ENCODE measurements at regions not wholly inside any gene's neighbourhood (a gene's known extent, or its start where the extent isn't known, plus 50 kb on each side); places are given as distances from the start of the nearest gene placed in this dataset.

DNA sequence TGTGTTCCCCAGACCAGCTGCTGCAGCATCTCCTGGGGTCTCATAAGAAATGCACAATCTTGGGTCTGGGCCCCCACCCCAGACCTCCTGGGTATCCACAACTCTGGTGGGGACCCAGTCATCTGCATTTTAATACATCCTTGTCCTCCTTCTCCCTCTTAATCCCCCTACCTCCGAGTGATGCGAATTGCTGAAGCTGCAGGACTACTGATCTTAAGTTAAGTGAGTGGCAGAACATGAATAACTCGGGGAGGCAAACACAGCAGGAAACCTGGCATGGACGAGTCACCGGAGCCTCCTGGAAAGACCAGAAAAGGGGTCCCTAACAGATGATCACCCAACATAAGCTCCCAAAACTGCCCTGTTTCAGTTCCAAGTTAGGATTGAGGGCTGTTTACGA is 283.2 kb upstream of the MGAT5 start (continued):
- no peak for TF ChIP-seq FOS (IDR thresholded peaks at IDR 0.05; ENCODE audit: borderline replicate concordance, extremely low read depth, insufficient read length)

DNA sequence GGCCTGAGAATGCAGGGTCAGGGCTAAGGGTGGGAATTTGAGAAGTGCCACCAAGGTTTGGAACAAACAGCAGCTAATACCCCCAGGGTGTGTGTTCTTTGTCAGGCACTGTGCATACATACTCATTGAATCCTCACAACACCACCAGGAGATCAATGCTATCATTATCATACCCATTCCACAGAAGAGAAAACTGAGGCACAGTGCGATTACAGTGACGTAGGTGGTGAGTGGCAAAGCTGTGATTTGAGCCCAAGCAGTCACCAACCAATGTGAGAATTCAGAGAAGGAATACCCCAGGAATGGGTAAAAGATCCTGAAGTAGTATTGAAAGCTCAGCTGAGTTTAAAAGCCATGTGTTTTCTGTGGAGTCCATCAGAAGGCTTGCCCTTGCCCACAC is 281.6 kb upstream of the MGAT5 start:
- FAIRE-seq = no peak
- BruUV-seq (replicated peaks) = no TSS peak
- Histone ChIP-seq H4K20me1 (ENCODE audit: control insufficient read depth, insufficient read depth) (no peaks in the 10 kb centered on the region), H2AFZ (ENCODE audit: control insufficient read depth, low read depth, low read length) (no peak overlapping the region), H3K4me1 (ENCODE audit: control insufficient read depth, insufficient read depth, low read length) (peaks cover 3% of the 10 kb centered on the region; the same call in 1 of the 2 replicates), H3K79me2 (ENCODE audit: control insufficient read depth, insufficient read depth, low read length) (no peaks in the 10 kb centered on the region), H3K4me3 (no peak overlapping the region), H3K27me3 (replicated peaks in 1 of 2; ENCODE audit: control insufficient read depth in 2 of 2, insufficient read depth in 2 of 2, low read length in 1 of 2) (no peaks in the 10 kb centered on the region; a peak in 1 of 4 replicates), H3K27ac (ENCODE audit: control insufficient read depth, insufficient read depth) (no peak overlapping the region), H3K9me3 (replicated peaks; ENCODE audit: control insufficient read depth, insufficient read depth, low read length) (no peaks in the 10 kb centered on the region; the same call in 2 of the 3 replicates), H3K9ac (ENCODE audit: control insufficient read depth, insufficient read depth, low read length) (no peak overlapping the region), H3K4me2 (ENCODE audit: control insufficient read depth, insufficient read depth) (no peak overlapping the region), H3K36me3 (ENCODE audit: control insufficient read depth in 2 of 2, insufficient read depth in 2 of 2, low read length in 1 of 2) (no peaks in the 10 kb centered on the region)
- 28% methylated on average over 2 of the region's 2 CpGs for WGBS (ENCODE audit: insufficient coverage, insufficient replicate concordance, low lambda C conversion rate, missing lambda C conversion rate)
- ChIA-PET SMC1A (ENCODE audit: uncharacterized antibody, unreplicated experiment) (no interaction called here), RAD21 (ENCODE audit: unreplicated experiment) (no interaction called here), POLR2A (no interaction called here), CTCF (no interaction called here)
- TF ChIP-seq, protein P1, sequence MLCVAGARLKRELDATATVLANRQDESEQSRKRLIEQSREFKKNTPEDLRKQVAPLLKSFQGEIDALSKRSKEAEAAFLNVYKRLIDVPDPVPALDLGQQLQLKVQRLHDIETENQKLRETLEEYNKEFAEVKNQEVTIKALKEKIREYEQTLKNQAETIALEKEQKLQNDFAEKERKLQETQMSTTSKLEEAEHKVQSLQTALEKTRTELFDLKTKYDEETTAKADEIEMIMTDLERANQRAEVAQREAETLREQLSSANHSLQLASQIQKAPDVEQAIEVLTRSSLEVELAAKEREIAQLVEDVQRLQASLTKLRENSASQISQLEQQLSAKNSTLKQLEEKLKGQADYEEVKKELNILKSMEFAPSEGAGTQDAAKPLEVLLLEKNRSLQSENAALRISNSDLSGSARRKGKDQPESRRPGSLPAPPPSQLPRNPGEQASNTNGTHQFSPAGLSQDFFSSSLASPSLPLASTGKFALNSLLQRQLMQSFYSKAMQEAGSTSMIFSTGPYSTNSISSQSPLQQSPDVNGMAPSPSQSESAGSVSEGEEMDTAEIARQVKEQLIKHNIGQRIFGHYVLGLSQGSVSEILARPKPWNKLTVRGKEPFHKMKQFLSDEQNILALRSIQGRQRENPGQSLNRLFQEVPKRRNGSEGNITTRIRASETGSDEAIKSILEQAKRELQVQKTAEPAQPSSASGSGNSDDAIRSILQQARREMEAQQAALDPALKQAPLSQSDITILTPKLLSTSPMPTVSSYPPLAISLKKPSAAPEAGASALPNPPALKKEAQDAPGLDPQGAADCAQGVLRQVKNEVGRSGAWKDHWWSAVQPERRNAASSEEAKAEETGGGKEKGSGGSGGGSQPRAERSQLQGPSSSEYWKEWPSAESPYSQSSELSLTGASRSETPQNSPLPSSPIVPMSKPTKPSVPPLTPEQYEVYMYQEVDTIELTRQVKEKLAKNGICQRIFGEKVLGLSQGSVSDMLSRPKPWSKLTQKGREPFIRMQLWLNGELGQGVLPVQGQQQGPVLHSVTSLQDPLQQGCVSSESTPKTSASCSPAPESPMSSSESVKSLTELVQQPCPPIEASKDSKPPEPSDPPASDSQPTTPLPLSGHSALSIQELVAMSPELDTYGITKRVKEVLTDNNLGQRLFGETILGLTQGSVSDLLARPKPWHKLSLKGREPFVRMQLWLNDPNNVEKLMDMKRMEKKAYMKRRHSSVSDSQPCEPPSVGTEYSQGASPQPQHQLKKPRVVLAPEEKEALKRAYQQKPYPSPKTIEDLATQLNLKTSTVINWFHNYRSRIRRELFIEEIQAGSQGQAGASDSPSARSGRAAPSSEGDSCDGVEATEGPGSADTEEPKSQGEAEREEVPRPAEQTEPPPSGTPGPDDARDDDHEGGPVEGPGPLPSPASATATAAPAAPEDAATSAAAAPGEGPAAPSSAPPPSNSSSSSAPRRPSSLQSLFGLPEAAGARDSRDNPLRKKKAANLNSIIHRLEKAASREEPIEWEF (IDR thresholded peaks at IDR 0.05; ENCODE audit: insufficient replicate concordance, low read depth, low read length) = no peak
- no peak for TF ChIP-seq EZH2 (IDR thresholded peaks at IDR 0.05; ENCODE audit: borderline replicate concordance, control insufficient read depth, low read depth, low read length)
- no peak for TF ChIP-seq PML (IDR thresholded peaks at IDR 0.05; ENCODE audit: low read length)
- no peak for TF ChIP-seq MTA2 (IDR thresholded peaks at IDR 0.05; ENCODE audit: low read depth)
- no peak for TF ChIP-seq NFIC (IDR thresholded peaks at IDR 0.05; ENCODE audit: low read depth, low read length)
- no peak for TF ChIP-seq CBX5 (IDR thresholded peaks at IDR 0.05; ENCODE audit: low read depth)
- TF ChIP-seq BMI1 (IDR thresholded peaks at IDR 0.05; ENCODE audit: borderline replicate concordance) = no peak
- no peak for TF ChIP-seq IKZF2 (IDR thresholded peaks at IDR 0.05)
- TF ChIP-seq SMARCA5 (IDR thresholded peaks at IDR 0.05) = no peak
- no peak for ATAC-seq
- in situ Hi-C loops (cut with MboI) = no loop called here
- intact Hi-C loops (cut with micrococcal nuclease; ENCODE audit: unreplicated experiment) = no loop called here
- no peak for DNase-seq (ENCODE audit: low read depth, low spot score)

Data from GM12878 (cell line).